Smooth muscle cell (in vitro differentiated cells): ENCODE measurements at regions not wholly inside any gene's neighbourhood (a gene's known extent, or its start where the extent isn't known, plus 50 kb on each side); places are given as distances from the start of the nearest gene placed in this dataset.

Source experiments
- DNase-seq: peaks from one replicate; lab custom pipeline; 2025; ENCODE audit not compliant: unreplicated experiment; lab: John Stamatoyannopoulos, UW
- H2AFZ ChIP-seq: fragments of 200-600 bp; sonication (generic); 2 replicates; pipeline ENCODE4 v1.6.0; 2016; ENCODE audit warnings: antibody characterized with exemption, low read depth, mild to moderate bottlenecking
- H3F3A ChIP-seq: fragments of 200-600 bp; sonication (generic); 2 replicates; pipeline ENCODE4 v1.6.0; 2017; ENCODE audit warnings: antibody characterized with exemption, low read depth
- H3K27ac ChIP-seq: fragments of 200-600 bp; sonication (generic); 2 replicates; pipeline ENCODE4 v1.5.1; 2016; ENCODE audit warnings: low read depth, mild to moderate bottlenecking
- H3K27me3 ChIP-seq: fragments of 200-600 bp; sonication (generic); 2 replicates; pipeline ENCODE4 v1.6.1; 2016; ENCODE audit warnings: low read depth, mild to moderate bottlenecking
- H3K36me3 ChIP-seq: fragments of 200-600 bp; sonication (generic); 2 replicates; pipeline ENCODE4 v1.5.1; 2016; ENCODE audit warnings: low read depth
- H3K4me1 ChIP-seq: fragments of 200-600 bp; sonication (generic); 2 replicates; pipeline ENCODE4 v1.5.1; 2016; ENCODE audit warnings: low read depth
- H3K4me2 ChIP-seq: fragments of 200-600 bp; sonication (generic); 2 replicates; pipeline ENCODE4 v1.6.0; 2016; ENCODE audit warnings: mild to moderate bottlenecking
- H3K4me3 ChIP-seq: fragments of 200-600 bp; sonication (generic); 2 replicates; pipeline ENCODE4 v1.5.1; 2016; ENCODE audit warnings: mild to moderate bottlenecking
- H3K79me2 ChIP-seq: fragments of 200-600 bp; sonication (generic); 2 replicates; pipeline ENCODE4 v1.6.0; 2016; ENCODE audit warnings: low read depth, mild to moderate bottlenecking
- H3K9ac ChIP-seq: fragments of 200-600 bp; sonication (generic); 2 replicates; pipeline ENCODE4 v1.6.0; 2016; ENCODE audit warnings: low read depth
- H3K9me3 ChIP-seq: fragments of 200-600 bp; sonication (generic); replicated peaks from 2 replicates; pipeline ENCODE4 v1.5.1; 2016; ENCODE audit warnings: low read depth
- H4K20me1 ChIP-seq: fragments of 200-600 bp; sonication (generic); 2 replicates; pipeline ENCODE4 v1.6.0; 2016; ENCODE audit warnings: low read depth
- WGBS: methylation state at CpG from one replicate; pipeline ENCODE4 v1.1.7; 2016; ENCODE audit warnings: low lambda C conversion rate; 5-methylcytosine and 5-hydroxymethylcytosine counted together
- TF ChIP-seq, protein P1 (sequence below): fragments of 200-600 bp; sonication (generic); IDR thresholded peaks from 2 replicates; pipeline ENCODE4 v1.5.1; 2017; ENCODE audit warnings: borderline replicate concordance, mild to moderate bottlenecking, antibody characterized with exemption; ENCODE audit not compliant: insufficient read depth, poor library complexity, severe bottlenecking

DNA sequence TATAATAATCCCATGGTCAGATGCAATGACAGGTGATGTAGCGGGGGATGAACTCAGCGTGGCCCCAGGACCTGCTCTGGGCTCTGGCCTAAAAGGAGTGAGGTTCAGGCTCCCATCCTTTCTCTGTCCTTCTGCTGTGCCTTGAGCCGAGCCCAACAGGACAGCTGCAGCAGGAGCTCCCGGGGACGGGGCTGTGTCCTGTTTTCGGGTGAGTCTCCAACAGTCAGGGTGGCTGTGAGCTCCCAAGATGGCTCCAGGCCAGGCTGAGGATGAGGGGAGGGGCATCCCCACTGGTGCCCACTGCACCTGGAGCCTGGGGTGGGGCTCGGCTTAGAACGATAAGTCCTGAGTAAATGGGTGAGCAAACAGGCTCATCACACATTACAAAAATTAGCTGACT, 1385.0 kb downstream of the BRD1 start:
- WGBS: 70% methylated on average over 8 of the region's 8 CpGs
- TF ChIP-seq, protein P1, sequence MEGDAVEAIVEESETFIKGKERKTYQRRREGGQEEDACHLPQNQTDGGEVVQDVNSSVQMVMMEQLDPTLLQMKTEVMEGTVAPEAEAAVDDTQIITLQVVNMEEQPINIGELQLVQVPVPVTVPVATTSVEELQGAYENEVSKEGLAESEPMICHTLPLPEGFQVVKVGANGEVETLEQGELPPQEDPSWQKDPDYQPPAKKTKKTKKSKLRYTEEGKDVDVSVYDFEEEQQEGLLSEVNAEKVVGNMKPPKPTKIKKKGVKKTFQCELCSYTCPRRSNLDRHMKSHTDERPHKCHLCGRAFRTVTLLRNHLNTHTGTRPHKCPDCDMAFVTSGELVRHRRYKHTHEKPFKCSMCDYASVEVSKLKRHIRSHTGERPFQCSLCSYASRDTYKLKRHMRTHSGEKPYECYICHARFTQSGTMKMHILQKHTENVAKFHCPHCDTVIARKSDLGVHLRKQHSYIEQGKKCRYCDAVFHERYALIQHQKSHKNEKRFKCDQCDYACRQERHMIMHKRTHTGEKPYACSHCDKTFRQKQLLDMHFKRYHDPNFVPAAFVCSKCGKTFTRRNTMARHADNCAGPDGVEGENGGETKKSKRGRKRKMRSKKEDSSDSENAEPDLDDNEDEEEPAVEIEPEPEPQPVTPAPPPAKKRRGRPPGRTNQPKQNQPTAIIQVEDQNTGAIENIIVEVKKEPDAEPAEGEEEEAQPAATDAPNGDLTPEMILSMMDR: no peak
- Histone ChIP-seq H3K36me3 (no peaks in the 10 kb centered on the region), H3K4me3 (no peak overlapping the region), H3K4me1 (no peaks in the 10 kb centered on the region), H3K9me3 (no peaks in the 10 kb centered on the region), H3K27me3 (no peaks in the 10 kb centered on the region), H3K4me2 (no peak overlapping the region), H3K9ac (no peak overlapping the region), H2AFZ (no peak overlapping the region), H4K20me1 (no peaks in the 10 kb centered on the region), H3K27ac (no peak overlapping the region), H3F3A (no peaks in the 10 kb centered on the region), H3K79me2 (no peaks in the 10 kb centered on the region)
- no peak for DNase-seq

DNA sequence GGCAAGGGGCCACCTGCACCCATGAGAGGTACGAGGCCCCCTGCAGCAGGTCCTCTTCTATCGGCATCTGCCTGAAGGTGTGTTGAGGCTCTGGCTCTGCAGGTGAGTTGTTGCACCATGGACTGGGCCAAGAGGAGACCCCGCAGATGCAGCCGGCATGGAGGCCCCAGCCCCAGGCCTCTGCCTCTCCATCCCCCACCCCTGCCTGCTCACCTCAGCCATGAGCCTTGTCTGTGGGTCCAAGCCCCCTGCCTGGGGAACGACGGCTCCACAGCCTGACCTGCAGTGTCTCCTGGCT, 1386.2 kb downstream of the BRD1 start:
- Histone ChIP-seq H3K4me2 (no peak overlapping the region), H3K4me1 (no peaks in the 10 kb centered on the region), H2AFZ (no peak overlapping the region), H3K79me2 (no peaks in the 10 kb centered on the region), H3K4me3 (no peak overlapping the region), H3K9me3 (no peaks in the 10 kb centered on the region), H3K27me3 (no peaks in the 10 kb centered on the region), H3F3A (no peaks in the 10 kb centered on the region), H3K9ac (no peak overlapping the region), H3K27ac (no peak overlapping the region), H4K20me1 (no peaks in the 10 kb centered on the region), H3K36me3 (no peaks in the 10 kb centered on the region)
- DNase-seq: no peak
- 79% methylated on average over 5 of the region's 6 CpGs for whole genome bisulfite sequencing
- TF ChIP-seq, protein P1: no peak

DNA sequence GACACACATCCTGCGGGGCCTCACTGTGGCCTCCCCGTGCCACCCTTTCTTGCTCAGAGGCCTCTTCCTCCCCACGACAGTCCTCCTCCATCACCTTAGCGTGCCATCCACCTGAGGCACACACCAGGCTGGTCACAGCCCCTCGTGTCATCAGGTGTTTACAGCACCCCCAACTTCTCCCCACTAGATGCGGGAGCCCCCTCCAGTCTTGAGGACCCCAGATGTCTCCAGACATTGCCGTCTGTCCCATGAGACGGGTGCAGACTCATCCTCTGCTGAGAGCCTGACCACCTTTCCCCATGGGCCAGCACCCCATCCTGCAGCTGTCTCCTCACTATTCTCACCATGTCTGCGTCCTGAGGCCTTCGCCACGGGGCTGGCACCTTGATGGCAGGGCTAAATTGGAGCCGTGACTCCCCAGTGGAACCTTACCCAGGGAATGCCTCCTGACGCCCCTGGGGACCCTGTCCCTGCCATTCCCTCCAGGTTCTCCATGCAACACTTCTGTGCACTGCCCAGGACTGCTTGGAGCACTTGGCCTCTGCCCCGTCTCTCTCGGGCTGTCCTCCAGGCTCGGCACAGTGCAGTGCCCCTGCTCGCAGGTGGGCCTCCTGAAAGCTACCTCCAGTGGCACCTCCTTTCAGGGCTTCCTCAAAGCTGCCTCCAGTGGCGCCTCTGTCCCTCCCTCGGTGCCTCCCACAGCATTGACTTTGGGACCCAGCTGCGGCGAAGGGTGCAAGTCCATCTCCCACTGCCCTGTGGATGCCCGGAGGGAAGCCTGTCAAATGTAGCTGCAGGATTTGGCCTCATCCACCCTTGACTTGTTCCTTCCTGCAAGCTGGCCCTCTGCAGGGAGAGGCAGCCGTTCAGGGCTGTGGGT, 1386.8 kb downstream of the BRD1 start:
- H3K27me3 ChIP-seq: no peaks in the 10 kb centered on the region
- H2AFZ ChIP-seq: no peak overlapping the region
- H3K9ac ChIP-seq: no peak overlapping the region
- no peaks in the 10 kb centered on the region for H3K79me2 ChIP-seq
- TF ChIP-seq, protein P1: no peak
- H3K27ac ChIP-seq: no peak overlapping the region
- no peaks in the 10 kb centered on the region for H3K9me3 ChIP-seq
- no peak overlapping the region for H3K4me3 ChIP-seq
- 89% methylated on average over 23 of the region's 23 CpGs for WGBS
- no peaks in the 10 kb centered on the region for H4K20me1 ChIP-seq
- no peaks in the 10 kb centered on the region for H3K36me3 ChIP-seq
- H3F3A ChIP-seq: no peaks in the 10 kb centered on the region
- H3K4me1 ChIP-seq: no peaks in the 10 kb centered on the region
- no peak overlapping the region for H3K4me2 ChIP-seq
- no peak for DNase-seq

DNA sequence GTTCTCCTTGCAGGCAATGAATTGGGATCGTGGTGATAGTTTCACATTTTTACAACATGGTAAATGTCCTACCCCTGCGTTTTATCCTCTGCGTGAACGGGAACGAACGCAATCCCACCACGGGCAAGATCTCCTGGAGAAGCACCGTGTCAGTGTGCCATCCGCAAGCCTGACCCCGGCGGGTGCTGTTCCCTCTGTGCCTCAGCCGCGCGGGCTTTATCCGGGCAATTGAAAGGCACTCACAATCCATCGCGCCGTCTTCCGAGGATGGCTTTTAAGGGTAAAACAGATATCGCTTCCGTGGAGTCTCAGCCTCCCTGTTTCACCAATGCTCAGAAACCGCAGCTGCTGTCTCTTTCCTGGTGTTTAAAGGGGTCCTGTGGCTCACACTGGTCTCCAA, 1387.5 kb downstream of the BRD1 start:
- Histone ChIP-seq H3K36me3 (no peaks in the 10 kb centered on the region), H3K4me2 (no peak overlapping the region), H3K9me3 (no peaks in the 10 kb centered on the region), H4K20me1 (no peaks in the 10 kb centered on the region), H3K79me2 (no peaks in the 10 kb centered on the region), H3F3A (no peaks in the 10 kb centered on the region), H3K9ac (no peak overlapping the region), H3K4me1 (no peaks in the 10 kb centered on the region), H3K27ac (no peak overlapping the region), H3K4me3 (no peak overlapping the region), H3K27me3 (no peaks in the 10 kb centered on the region), H2AFZ (no peak overlapping the region)
- no peak for DNase-seq
- WGBS: 94% methylated on average over 22 of the region's 22 CpGs
- TF ChIP-seq, protein P1: no peak
